ENCODE measurements at regions not wholly inside any gene's neighbourhood (a gene's known extent, or its start where the extent isn't known, plus 50 kb on each side); places are given as distances from the start of the nearest gene placed in this dataset.

GRCh38 chrX:43315622-43316021 is 340.5 kb upstream of the MAOA start:
- TF ChIP-seq CTCF (optimal IDR thresholded peaks at IDR 0.05 in 1 of 3, IDR thresholded peaks at IDR 0.05 in 1 of 3, conservative IDR thresholded peaks at IDR 0.05 in 1 of 3; ENCODE audit: extremely low read depth in 1 of 3, insufficient read depth in 2 of 3, low read length in 3 of 3) (no peak), EZH2 (IDR thresholded peaks at IDR 0.05; ENCODE audit: low read length) (no peak)
